OCI-LY3 (cell line): ENCODE measurements at regions not wholly inside any gene's neighbourhood (a gene's known extent, or its start where the extent isn't known, plus 50 kb on each side); places are given as distances from the start of the nearest gene placed in this dataset.

Experiments used
- H2AFZ ChIP-seq: fragments of 200-600, 300-600 bp; shearing (Covaris generic); 2 replicates; pipeline ENCODE4 v1.6.0; 2014; ENCODE audit warnings: antibody characterized with exemption, low read depth, low read length
- H3K27ac ChIP-seq: fragments of 200-600, 300-600 bp; sonication (generic); 2 replicates; pipeline ENCODE4 v1.5.1; 2014; ENCODE audit warnings: mild to moderate bottlenecking, low read length, moderate library complexity, mixed read lengths
- H3K27me3 ChIP-seq: fragments of 200-600, 300-600 bp; sonication (generic); 2 replicates; pipeline ENCODE4 v1.6.1; 2014; ENCODE audit warnings: low read depth, low read length, mixed read lengths
- H3K36me3 ChIP-seq: fragments of 200-600, 300-600 bp; sonication (generic); replicated peaks from 2 replicates; pipeline ENCODE3; 2014; ENCODE audit warnings: low read depth, low read length, mixed read lengths
- H3K4me1 ChIP-seq: fragments of 300-600, 200-600 bp; sonication (generic); 2 replicates; pipeline ENCODE4 v1.6.1; 2014; ENCODE audit warnings: low read length, mixed read lengths
- H3K4me2 ChIP-seq: fragments of 200-600, 300-600 bp; sonication (generic); 2 replicates; pipeline ENCODE4 v1.6.1; 2014; ENCODE audit warnings: low read length, mixed read lengths
- H3K4me3 ChIP-seq: fragments of 300-600, 200-600 bp; sonication (generic); 2 replicates; pipeline ENCODE4 v1.5.1; 2014; ENCODE audit warnings: antibody characterized with exemption, mild to moderate bottlenecking, low read length, moderate library complexity
- H3K79me2 ChIP-seq: fragments of 300-600, 200-600 bp; shearing (Covaris generic); 2 replicates; pipeline ENCODE4 v1.6.1; 2014; ENCODE audit warnings: mild to moderate bottlenecking, low read length, mixed read lengths
- H3K9ac ChIP-seq: fragments of 300-600, 200-600 bp; shearing (Covaris generic); 2 replicates; pipeline ENCODE4 v1.6.0; 2014; ENCODE audit warnings: mild to moderate bottlenecking, low read length, moderate library complexity
- H3K9me3 ChIP-seq: fragments of 200-600, 300-600 bp; shearing (Covaris generic); 2 replicates; pipeline ENCODE4 v1.6.1; 2014; ENCODE audit warnings: low read length, mixed read lengths; ENCODE audit not compliant: insufficient read depth
- H4K20me1 ChIP-seq: fragments of 200-600, 300-600 bp; sonication (generic); 2 replicates; pipeline ENCODE4 v1.6.1; 2016; ENCODE audit warnings: low read length, mixed read lengths; ENCODE audit not compliant: insufficient read depth
- EZH2phosphoT487 ChIP-seq: fragments of 200-600 bp; shearing (Covaris generic); IDR thresholded peaks from 2 replicates; pipeline ENCODE4 v1.6.1; 2018; ENCODE audit warnings: antibody characterized with exemption, mixed run types, low read depth
- TF ChIP-seq, protein P1 (sequence below): fragments of 200-600, 300-600 bp; sonication (generic); IDR thresholded peaks from 2 replicates; pipeline ENCODE4 v1.5.1; 2014; ENCODE audit warnings: antibody characterized with exemption, low read length, low read depth

DNA sequence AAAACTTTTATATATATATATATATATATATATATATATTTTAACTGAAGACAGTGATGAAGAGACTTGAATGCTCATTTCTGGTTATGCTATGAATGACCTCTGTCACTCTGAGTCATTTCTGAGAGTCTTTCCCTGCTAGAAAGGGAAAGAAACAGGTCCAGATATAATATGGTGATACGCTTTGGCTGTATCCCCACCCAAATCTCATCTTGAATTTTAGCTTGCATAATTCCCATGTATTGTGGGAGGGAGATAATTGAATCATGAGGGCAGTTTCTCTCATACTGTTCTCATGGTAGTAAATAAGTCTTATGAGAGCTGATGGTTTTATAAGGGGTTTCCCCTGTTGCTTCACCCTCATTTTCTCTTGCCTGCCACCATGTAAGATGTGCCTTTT lies 254.1 kb upstream of the IGFBP7 start:
- no peak overlapping the region for H3K4me3 ChIP-seq
- H2AFZ ChIP-seq, result no peak overlapping the region
- H4K20me1 ChIP-seq, result no peaks in the 10 kb centered on the region
- H3K9me3 ChIP-seq, result no peaks in the 10 kb centered on the region
- no peak overlapping the region for H3K27ac ChIP-seq
- no peaks in the 10 kb centered on the region for H3K27me3 ChIP-seq
- TF ChIP-seq, protein P1, sequence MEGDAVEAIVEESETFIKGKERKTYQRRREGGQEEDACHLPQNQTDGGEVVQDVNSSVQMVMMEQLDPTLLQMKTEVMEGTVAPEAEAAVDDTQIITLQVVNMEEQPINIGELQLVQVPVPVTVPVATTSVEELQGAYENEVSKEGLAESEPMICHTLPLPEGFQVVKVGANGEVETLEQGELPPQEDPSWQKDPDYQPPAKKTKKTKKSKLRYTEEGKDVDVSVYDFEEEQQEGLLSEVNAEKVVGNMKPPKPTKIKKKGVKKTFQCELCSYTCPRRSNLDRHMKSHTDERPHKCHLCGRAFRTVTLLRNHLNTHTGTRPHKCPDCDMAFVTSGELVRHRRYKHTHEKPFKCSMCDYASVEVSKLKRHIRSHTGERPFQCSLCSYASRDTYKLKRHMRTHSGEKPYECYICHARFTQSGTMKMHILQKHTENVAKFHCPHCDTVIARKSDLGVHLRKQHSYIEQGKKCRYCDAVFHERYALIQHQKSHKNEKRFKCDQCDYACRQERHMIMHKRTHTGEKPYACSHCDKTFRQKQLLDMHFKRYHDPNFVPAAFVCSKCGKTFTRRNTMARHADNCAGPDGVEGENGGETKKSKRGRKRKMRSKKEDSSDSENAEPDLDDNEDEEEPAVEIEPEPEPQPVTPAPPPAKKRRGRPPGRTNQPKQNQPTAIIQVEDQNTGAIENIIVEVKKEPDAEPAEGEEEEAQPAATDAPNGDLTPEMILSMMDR, result no peak
- TF ChIP-seq EZH2phosphoT487, result no peak
- no peaks in the 10 kb centered on the region for H3K36me3 ChIP-seq
- no peak overlapping the region for H3K9ac ChIP-seq
- no peaks in the 10 kb centered on the region for H3K79me2 ChIP-seq
- no peak overlapping the region for H3K4me2 ChIP-seq
- H3K4me1 ChIP-seq, result no peaks in the 10 kb centered on the region

DNA sequence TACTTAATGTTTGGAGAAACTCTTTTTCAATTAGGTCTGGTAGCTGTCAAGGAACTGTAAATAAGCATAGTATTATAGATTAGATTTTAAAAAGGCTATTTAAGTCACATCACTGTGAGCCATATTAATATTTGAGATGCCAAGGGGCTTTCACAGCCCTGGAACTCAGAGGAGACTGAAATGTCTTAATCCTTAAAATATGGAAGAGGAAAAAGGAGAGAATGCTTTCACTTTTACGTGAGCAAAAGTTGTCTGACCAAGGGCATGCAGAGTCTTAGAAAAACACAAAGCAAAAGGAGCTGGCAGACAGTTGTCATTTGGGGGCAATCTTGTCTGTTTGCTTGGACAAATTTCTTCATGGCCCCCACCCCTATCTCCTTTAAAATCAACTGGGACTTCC lies 253.2 kb upstream of the IGFBP7 start:
- Histone ChIP-seq H3K4me2 (no peak overlapping the region), H3K9ac (no peak overlapping the region), H2AFZ (no peak overlapping the region), H3K36me3 (no peaks in the 10 kb centered on the region), H4K20me1 (no peaks in the 10 kb centered on the region), H3K9me3 (no peaks in the 10 kb centered on the region), H3K79me2 (no peaks in the 10 kb centered on the region), H3K27me3 (no peaks in the 10 kb centered on the region), H3K27ac (no peak overlapping the region), H3K4me3 (no peak overlapping the region), H3K4me1 (no peaks in the 10 kb centered on the region)
- TF ChIP-seq, protein P1, result no peak
- TF ChIP-seq EZH2phosphoT487, result no peak

DNA sequence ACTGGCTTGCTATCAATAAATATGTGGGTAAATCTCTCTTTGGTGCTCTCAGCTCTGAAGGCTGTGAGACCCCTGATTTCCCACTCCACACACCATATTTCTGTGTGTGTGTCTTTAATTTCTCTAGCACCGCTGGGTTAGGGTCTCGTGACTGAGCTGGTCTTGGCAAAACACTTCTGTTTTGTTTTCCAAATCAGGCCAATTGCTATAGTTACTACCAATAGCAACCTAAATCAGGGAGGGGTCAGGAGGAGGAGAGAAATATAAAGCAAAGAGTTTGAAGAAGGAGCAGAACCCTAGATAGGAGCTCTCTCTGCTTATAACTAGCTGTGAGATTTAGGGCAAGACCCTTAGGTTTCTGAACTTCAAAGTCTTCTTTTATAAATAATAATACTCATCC lies 250.5 kb upstream of the IGFBP7 start:
- H3K36me3 ChIP-seq, result no peaks in the 10 kb centered on the region
- no peaks in the 10 kb centered on the region for H3K9me3 ChIP-seq
- H3K4me2 ChIP-seq, result no peak overlapping the region
- no peaks in the 10 kb centered on the region for H4K20me1 ChIP-seq
- H3K4me1 ChIP-seq, result no peaks in the 10 kb centered on the region
- H3K79me2 ChIP-seq, result no peaks in the 10 kb centered on the region
- H3K27ac ChIP-seq, result no peak overlapping the region
- no peak for TF ChIP-seq EZH2phosphoT487
- TF ChIP-seq, protein P1, result no peak
- H3K4me3 ChIP-seq, result no peak overlapping the region
- H3K27me3 ChIP-seq, result no peaks in the 10 kb centered on the region
- H2AFZ ChIP-seq, result no peak overlapping the region
- H3K9ac ChIP-seq, result no peak overlapping the region

DNA sequence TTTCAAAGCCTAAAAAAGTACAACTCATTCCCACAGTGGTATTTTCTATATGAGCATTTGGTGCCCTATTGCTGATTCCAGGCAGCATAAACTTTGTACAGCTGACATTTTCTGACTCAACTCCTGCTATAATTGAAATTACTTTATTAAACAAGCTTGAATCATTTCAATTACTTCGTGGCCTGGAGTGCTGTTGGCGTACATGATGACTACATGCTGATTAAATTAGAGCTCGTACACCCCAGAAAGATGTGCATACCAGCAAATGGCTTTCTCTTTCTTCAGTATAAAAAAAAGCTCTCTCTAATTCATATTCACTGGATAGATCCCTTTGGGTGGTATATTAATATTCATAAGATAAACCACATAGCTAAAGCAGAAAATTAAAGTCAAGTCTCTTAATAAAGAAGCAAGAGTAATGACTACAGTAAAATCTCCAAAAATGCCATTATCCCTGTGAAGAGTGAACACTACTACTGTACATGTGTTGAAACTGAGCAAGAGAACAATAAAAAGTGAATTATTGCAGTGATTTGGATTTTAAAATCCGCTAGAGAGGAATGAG lies 245.0 kb upstream of the IGFBP7 start:
- no peak overlapping the region for H3K27ac ChIP-seq
- no peak overlapping the region for H2AFZ ChIP-seq
- H3K4me3 ChIP-seq, result no peak overlapping the region
- H3K79me2 ChIP-seq, result no peaks in the 10 kb centered on the region
- H3K27me3 ChIP-seq, result no peaks in the 10 kb centered on the region
- H3K9ac ChIP-seq, result no peak overlapping the region
- H3K9me3 ChIP-seq, result no peaks in the 10 kb centered on the region
- no peaks in the 10 kb centered on the region for H3K4me1 ChIP-seq
- no peak overlapping the region for H3K4me2 ChIP-seq
- H3K36me3 ChIP-seq, result no peaks in the 10 kb centered on the region
- H4K20me1 ChIP-seq, result no peaks in the 10 kb centered on the region
- no peak for TF ChIP-seq EZH2phosphoT487
- TF ChIP-seq, protein P1, result no peak
